HG03442 (cell line): ENCODE measurements at regions not wholly inside any gene's neighbourhood (a gene's known extent, or its start where the extent isn't known, plus 50 kb on each side); places are given as distances from the start of the nearest gene placed in this dataset.
A peak's percentile ranks its signal among the peaks of the same experiment; 100 is the strongest.
"Not testable (repeated sequence)": the region's sequence is repeated elsewhere in the genome, so short reads cannot be mapped to it uniquely, and the experiment has no call there.

Experiments used
- ATAC-seq: cut with Tn5 transposase; IDR thresholded peaks from one replicate; pipeline ENCODE4 v1.9.1; 2021; ENCODE audit warnings: mild to moderate bottlenecking, moderate library complexity; ENCODE audit not compliant: unreplicated experiment

DNA sequence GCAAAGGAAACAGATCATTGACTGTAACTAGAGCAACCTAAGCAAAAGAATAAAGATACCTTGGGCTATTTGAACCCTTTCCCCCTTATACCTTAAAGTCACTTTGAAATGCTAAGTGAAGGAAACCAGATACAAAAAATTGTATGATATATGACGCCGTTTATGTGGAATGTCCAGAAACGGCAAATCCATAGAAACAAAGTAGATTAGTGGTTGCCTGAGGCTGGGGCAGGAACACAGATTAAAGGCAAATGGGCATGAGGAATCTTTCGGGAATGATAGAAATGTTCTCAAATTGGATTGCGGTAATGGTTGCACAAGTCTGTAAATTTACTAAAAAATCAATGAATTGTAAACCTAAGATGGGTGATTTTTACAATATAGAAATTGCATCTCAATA, 160.1 kb upstream of the CCDC54 start:
- ATAC-seq: no peak

- no peak for ATAC-seq
These were observed 158.4 kb upstream of the CCDC54 start for GRCh38 chr3:107218864-107219269.

- ATAC-seq: no peak
These were observed 156.7 kb upstream of the CCDC54 start for GRCh38 chr3:107220538-107220937.

DNA sequence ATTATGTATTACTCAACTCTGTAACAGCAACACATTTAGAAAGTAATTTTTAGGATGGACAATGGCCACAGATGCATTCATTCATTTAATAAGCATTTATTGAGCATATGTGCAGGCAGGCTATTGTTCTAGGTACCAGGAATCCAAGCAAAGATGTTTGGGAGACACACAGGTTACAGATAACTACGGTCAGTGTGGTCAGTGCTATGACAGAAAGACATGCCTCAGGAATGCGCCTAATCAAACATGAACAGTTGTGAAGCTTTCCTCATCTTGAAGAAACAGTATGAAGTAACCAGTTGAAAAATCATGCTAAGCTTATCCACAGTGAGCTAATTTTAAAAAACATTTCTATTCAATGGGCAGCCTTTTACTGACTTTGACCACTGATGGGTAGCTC, 155.4 kb upstream of the CCDC54 start:
- ATAC-seq: no peak

DNA sequence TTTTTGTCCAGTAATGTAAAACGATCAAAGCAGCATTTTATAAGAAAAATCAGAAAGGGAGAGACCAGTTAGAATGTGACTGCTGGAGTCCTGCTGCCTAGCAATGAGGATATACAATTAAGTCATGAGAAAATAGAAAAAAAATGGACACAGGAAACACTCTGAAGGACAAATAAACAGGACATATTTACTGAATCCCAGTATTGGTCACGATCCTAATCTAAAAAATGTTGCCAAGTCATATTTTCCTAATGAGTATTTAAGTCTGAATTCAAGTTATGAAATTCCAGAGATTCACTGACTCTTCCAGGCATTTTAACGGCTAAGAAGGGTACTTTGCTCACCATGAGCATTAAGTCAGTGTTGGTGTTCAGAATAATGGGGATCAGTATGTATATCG, 154.3 kb upstream of the CCDC54 start:
- ATAC-seq: no peak

- ATAC-seq: no peak
These were observed 153.1 kb upstream of the CCDC54 start for GRCh38 chr3:107224026-107224596.

DNA sequence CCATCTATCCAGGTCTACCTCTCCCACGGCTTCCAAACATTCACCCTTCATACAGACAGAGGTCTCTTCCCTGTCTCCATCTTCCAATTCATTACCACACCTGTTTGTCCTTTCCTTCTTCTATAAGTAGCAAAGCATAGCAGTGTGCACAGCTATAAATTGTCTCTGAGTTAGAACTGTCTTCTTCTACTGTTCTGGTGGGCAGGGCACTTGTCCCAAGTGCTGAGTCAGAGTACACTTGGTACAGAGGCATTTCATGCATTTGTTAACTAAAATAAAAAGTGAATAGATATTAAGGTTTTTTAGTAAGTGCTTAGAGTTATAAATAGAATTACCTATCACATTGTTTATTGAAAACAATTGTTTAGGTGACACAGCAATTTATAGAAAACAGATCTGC, 150.1 kb upstream of the CCDC54 start:
- ATAC-seq: no peak

- ATAC-seq: not testable (repeated sequence)
These were observed 143.4 kb upstream of the CCDC54 start for GRCh38 chr3:107233877-107234276.

- ATAC-seq: no peak
These were observed 141.9 kb upstream of the CCDC54 start for GRCh38 chr3:107235193-107235927.

DNA sequence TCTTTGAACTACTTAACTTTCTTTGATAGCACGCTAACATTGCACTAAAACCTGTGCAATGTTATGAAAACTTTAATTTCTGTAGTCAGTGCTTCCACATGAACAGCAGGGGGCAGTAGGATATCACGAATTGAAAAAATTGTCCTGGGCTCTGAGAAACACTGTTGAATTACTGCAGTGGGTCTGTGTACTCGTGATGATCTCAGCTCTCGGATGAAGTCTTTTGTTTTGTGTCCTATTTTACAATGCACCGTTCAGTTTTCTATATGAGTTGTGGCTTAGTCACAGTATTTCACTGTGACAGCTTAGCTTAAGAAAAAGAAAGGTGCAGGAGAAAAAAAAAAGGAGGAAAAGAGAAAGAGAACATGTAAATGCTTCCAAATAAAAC, 141.3 kb upstream of the CCDC54 start:
- peak; percentile 46 for ATAC-seq

GRCh38 chr3:107236655-107237337, 140.4 kb upstream of the CCDC54 start:
- no peak for ATAC-seq

GRCh38 chr3:107238787-107239186, 138.5 kb upstream of the CCDC54 start:
- no peak for ATAC-seq

GRCh38 chr3:107239703-107240102, 137.5 kb upstream of the CCDC54 start:
- ATAC-seq: no peak

DNA sequence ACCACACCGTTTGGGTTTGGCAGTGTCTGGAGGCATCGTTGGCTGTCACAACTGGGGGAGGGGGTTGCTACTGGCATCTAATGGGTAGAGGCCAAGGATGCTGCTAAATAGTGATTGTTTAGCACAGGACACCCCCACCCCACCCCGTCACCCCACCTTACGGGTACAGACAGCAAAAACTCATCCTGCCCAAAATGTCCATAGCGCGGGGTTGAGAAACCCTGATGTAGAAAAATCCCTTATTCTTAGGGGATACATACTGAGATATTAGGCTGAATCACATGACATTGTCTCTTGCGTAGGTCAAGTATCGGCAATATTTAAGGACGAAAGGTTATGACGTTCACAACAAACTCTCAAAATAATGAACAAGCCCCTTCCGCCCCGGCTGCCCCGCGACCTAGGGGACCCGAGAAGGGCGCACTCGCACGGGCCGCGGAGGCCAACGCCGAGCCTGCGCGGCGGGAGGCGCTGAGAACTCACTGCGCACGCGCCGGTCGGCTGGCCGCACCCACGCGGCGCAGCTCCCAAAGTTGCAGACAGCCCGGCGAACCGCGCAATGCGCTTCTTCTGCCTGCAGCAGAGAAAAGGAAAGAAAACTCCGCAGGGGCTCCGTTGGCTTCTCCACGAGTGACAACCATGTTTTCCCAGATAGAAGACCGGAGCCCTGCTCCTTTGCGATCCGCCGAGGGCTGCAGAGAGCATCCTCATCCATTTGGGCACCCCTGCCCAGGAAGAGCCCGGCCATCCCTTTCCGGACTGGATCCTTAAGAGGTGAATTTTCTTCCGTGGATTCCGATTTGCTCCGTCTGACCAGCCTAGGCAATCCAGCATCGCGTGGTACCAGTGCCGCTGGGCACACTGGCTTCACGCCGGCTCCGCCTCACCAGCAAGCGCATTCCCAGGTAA, 136.8 kb upstream of the CCDC54 start:
- ATAC-seq: peak; percentile 95

DNA sequence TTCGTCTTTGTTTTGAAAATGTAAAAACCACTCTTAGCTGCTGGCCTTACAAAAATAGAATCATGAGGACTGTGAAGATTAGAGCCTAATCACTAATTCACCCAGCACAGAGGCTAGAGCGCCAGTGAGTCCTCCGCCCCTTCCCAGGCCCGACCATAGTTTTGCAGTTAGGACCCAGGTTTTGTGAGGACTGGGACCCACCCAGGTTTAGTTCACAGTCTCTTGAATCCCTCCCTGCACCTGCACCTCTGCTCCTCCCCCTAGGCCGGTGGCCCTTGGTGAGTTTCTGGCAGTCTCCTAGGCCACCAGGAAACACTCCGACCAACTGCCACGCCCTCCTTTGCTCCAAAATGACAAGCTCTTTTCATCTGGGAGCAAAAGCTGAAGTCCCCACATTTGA, 136.0 kb upstream of the CCDC54 start:
- ATAC-seq: peak; percentile 31

- no peak for ATAC-seq
These were observed 134.7 kb upstream of the CCDC54 start for GRCh38 chr3:107242579-107242978.

GRCh38 chr3:107247116-107247515, 130.1 kb upstream of the CCDC54 start:
- ATAC-seq: no peak

- ATAC-seq: no peak
These were observed 128.1 kb upstream of the CCDC54 start for GRCh38 chr3:107249132-107249531.

DNA sequence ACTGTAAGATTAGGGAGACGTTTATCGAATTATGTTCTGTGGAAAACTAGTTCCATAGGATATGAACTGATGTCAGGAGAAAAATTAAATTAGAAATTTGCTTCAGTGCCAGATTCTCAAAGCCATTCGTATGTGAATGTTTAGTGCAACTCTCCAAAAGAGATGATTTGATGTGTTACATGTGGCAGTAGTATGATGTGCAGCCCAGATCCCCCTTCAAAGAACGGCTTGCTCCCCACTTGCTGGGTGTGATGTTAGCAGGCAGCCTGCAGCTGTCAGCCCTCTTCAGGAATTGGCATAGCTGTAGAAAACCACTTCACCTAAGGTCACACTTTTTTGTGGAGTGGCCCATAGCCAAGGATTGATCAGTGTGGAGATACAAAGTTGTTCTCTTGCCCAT, 127.0 kb upstream of the CCDC54 start:
- ATAC-seq: no peak

GRCh38 chr3:107251819-107252218, 125.4 kb upstream of the CCDC54 start:
- no peak for ATAC-seq

- ATAC-seq: no peak
These were observed 120.3 kb upstream of the CCDC54 start for GRCh38 chr3:107256963-107257362.
